Transverse colon (tissue), 4 donors: ENCODE measurements at regions not wholly inside any gene's neighbourhood (a gene's known extent, or its start where the extent isn't known, plus 50 kb on each side); places are given as distances from the start of the nearest gene placed in this dataset.

Source experiments
- CTCF ChIP-seq, 5 experiments: fragments of 200-600 bp in 3 of 5; fragments of 450-650 bp in 2 of 5; sonication (generic) in 3 of 5; IDR thresholded peaks; 1 replicate in 2 of 5; 2 replicates in 3 of 5; pipeline ENCODE4 v1.5.1; 2016 to 2017; ENCODE audit warnings: antibody characterized with exemption in 5 of 5, inconsistent platforms in 3 of 5, mild to moderate bottlenecking in 2 of 5, moderate library complexity in 1 of 5
- EP300 ChIP-seq: sonication (generic); formaldehyde crosslinking; IDR thresholded peaks from one replicate; pipeline ENCODE4 v1.6.1; 2017; ENCODE audit warnings: antibody characterized with exemption, low read depth
- POLR2AphosphoS5 ChIP-seq, 3 donors: sonication (generic); formaldehyde crosslinking; IDR thresholded peaks; one replicate each; pipeline ENCODE4 v1.6.1; 2016; ENCODE audit warnings: antibody characterized with exemption in 3 of 3

- TF ChIP-seq POLR2AphosphoS5 (IDR thresholded peaks at IDR 0.05) = no peak
- no peak for TF ChIP-seq CTCF (IDR thresholded peaks at IDR 0.05)
- TF ChIP-seq EP300 = no peak
Measured at GRCh38 chr12:42015051-42015461, 129.6 kb downstream of the GXYLT1 start.
